B cell (primary cell): ENCODE measurements at regions not wholly inside any gene's neighbourhood (a gene's known extent, or its start where the extent isn't known, plus 50 kb on each side); places are given as distances from the start of the nearest gene placed in this dataset.

Source experiments
- ATAC-seq: fragments of 200-7000 bp; cut with Tn5 transposase; one replicate; pipeline ENCODE4 v1.10.0; 2021; ENCODE audit warnings: low read depth, mild to moderate bottlenecking, moderate number of reproducible peaks, moderate library complexity
- CTCF ChIA-PET: fragments of 350-600 bp; sonication (Branson Sonifier 250); formaldehyde crosslinking; loops from one replicate; lab custom pipeline; 2021; ENCODE audit warnings: antibody characterized with exemption, inconsistent platforms; lab: Charles Lee
- POLR2A ChIA-PET: fragments of 350-600 bp; sonication (Branson Sonifier 250); formaldehyde crosslinking; loops from one replicate; lab custom pipeline; 2021; ENCODE audit warnings: antibody characterized with exemption; lab: Charles Lee
- DNase-seq: peaks from one replicate; pipeline ENCODE4 v3.0.0; 2013
- H2AFZ ChIP-seq: 2 replicates; pipeline ENCODE4 v1.6.1; 2012; ENCODE audit warnings: mild to moderate bottlenecking, low read depth, low read length; ENCODE audit not compliant: insufficient read depth, poor library complexity, severe bottlenecking
- H3K27ac ChIP-seq, 2 donors: 1 replicate in 1 of 2; 2 replicates in 1 of 2; pipeline ENCODE4 v1.5.1; 2012 to 2013; ENCODE audit warnings: low read length in 2 of 2, mild to moderate bottlenecking in 2 of 2, moderate library complexity in 1 of 2
- H3K27me3 ChIP-seq, 4 experiments: fragments of 200-600 bp in 1 of 4; sonication (generic) in 1 of 4; replicated peaks in 1 of 4; 1 replicate in 2 of 4; 2 replicates in 2 of 4; pipeline versions ENCODE4 v1.6.1 to v1.7.0; 2013 to 2016; ENCODE audit warnings: low read length in 3 of 4, mild to moderate bottlenecking in 2 of 4, mixed read lengths in 1 of 4, moderate library complexity in 1 of 4; ENCODE audit not compliant: insufficient read depth in 4 of 4, control insufficient read depth in 3 of 4; ENCODE audit errors: control extremely low read depth in 1 of 4
- H3K36me3 ChIP-seq, 2 experiments: replicated peaks in 1 of 2; 1 replicate in 1 of 2; 2 replicates in 1 of 2; pipeline versions ENCODE4 v1.6.1 to v1.7.1; 2013; ENCODE audit warnings: low read length in 1 of 2; ENCODE audit not compliant: insufficient read depth in 2 of 2, control insufficient read depth in 1 of 2; ENCODE audit errors: control extremely low read depth in 1 of 2, extremely low read depth in 1 of 2
- H3K4me1 ChIP-seq, 2 donors: fragments of 200-600 bp in 1 of 2; sonication (generic) in 1 of 2; 1 replicate in 1 of 2; 2 replicates in 1 of 2; pipeline versions ENCODE4 v1.5.1 to v1.6.1; 2013 to 2017; ENCODE audit warnings: low read length in 2 of 2; ENCODE audit not compliant: control insufficient read depth in 2 of 2, insufficient read depth in 2 of 2
- H3K4me2 ChIP-seq: replicated peaks from 2 replicates; pipeline ENCODE3; 2012; ENCODE audit warnings: mild to moderate bottlenecking, low read depth, low read length; ENCODE audit not compliant: poor library complexity, severe bottlenecking
- H3K4me3 ChIP-seq, 5 experiments: fragments of 200-600 bp in 1 of 5; sonication (generic) in 1 of 5; 1 replicate in 3 of 5; 2 replicates in 2 of 5; pipeline versions ENCODE4 v1.5.1 to v1.7.0; 2011 to 2016; ENCODE audit warnings: low read length in 4 of 5, mild to moderate bottlenecking in 4 of 5, low read depth in 2 of 5, control low read depth in 1 of 5, moderate library complexity in 1 of 5; ENCODE audit not compliant: insufficient read depth in 1 of 5; ENCODE audit errors: control extremely low read depth in 1 of 5, extremely low read depth in 1 of 5
- H3K79me2 ChIP-seq: fragments of 200-600 bp; sonication (generic); one replicate; pipeline ENCODE4 v1.6.0; 2016; ENCODE audit warnings: low read length; ENCODE audit not compliant: control insufficient read depth, insufficient read depth
- H3K9ac ChIP-seq: fragments of 200-600 bp; sonication (generic); 2 replicates; pipeline ENCODE4 v1.6.1; 2017; ENCODE audit warnings: mild to moderate bottlenecking, low read length, moderate library complexity
- H3K9me3 ChIP-seq, 3 donors: one replicate each; pipeline versions ENCODE4 v1.6.1 to v1.7.1; 2013; ENCODE audit warnings: low read length in 2 of 3; ENCODE audit not compliant: control insufficient read depth in 2 of 3, insufficient read depth in 1 of 3; ENCODE audit errors: control extremely low read depth in 1 of 3
- H4K20me1 ChIP-seq: 2 replicates; pipeline ENCODE4 v1.6.0; 2012; ENCODE audit warnings: mild to moderate bottlenecking, low read length; ENCODE audit not compliant: insufficient read depth, control insufficient read depth, poor library complexity, severe bottlenecking
- H3K27ac Mint-ChIP-seq: one replicate; pipeline ENCODE4 v1.8.0; 2021; ENCODE audit warnings: mixed read lengths
- H3K27me3 Mint-ChIP-seq: one replicate; pipeline ENCODE4 v1.8.0; 2021; ENCODE audit warnings: mixed read lengths
- H3K4me1 Mint-ChIP-seq: one replicate; pipeline ENCODE4 v1.8.0; 2021; ENCODE audit warnings: mixed read lengths
- H3K4me3 Mint-ChIP-seq: one replicate; pipeline ENCODE4 v1.8.0; 2021; ENCODE audit warnings: mixed read lengths
- H3K9me3 Mint-ChIP-seq: one replicate; pipeline ENCODE4 v1.8.0; 2022; ENCODE audit warnings: mixed read lengths; ENCODE audit not compliant: insufficient read depth
- EZH2 ChIP-seq: IDR thresholded peaks from 2 replicates; pipeline ENCODE4 v1.6.1; 2012; ENCODE audit warnings: borderline replicate concordance, low read depth, mild to moderate bottlenecking, moderate library complexity, low read length; ENCODE audit not compliant: insufficient read depth, poor library complexity, severe bottlenecking
- whole genome bisulfite sequencing: methylation state at CpG from one replicate; pipeline ENCODE4 v1.1.5; 2013; ENCODE audit warnings: missing lambda C conversion rate; ENCODE audit not compliant: insufficient coverage; 5-methylcytosine and 5-hydroxymethylcytosine counted together
- intact Hi-C: fragments of 100-400 bp; cut with micrococcal nuclease; formaldehyde crosslinking; loops from one replicate; pipeline ENCODE4 v1.10.0; 2022
- TF ChIP-seq, protein P1 (sequence below): fragments of 200-600 bp; IDR thresholded peaks from one replicate; pipeline ENCODE4 v1.8.0; 2022; ENCODE audit warnings: antibody characterized with exemption, mild to moderate bottlenecking

DNA sequence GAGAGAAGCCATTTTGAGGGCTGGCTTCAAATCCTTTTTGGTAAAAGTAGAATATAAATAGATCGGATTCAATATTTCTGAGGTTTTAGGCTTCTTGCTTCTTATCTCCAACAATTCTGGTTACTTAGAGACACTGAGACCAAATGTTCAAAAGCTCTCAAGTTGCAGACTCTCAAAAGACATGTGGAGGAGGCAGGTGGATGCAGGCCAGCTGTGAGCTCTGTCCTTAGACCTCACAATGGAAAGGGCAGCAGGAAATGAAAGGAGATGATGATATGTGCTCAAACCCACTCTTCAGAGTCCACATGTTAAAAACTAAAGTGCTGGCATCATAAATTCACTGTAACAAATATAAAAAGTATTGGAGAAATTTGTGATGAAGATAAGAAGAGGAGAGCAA lies 424.9 kb upstream of the ALCAM start:
- no CpG with 5 or more reads among the region's 1 CpG for WGBS
- ATAC-seq (no peak), DNase-seq (no peak)
- Histone ChIP-seq H3K36me3 (no peaks in the 10 kb centered on the region), H3K4me1 (no peaks in the 10 kb centered on the region), H3K9ac (no peak overlapping the region), H3K27me3 (no peaks in the 10 kb centered on the region), H3K79me2 (no peaks in the 10 kb centered on the region), H2AFZ (no peak overlapping the region), H4K20me1 (no peaks in the 10 kb centered on the region), H3K27ac (no peak overlapping the region), H3K9me3 (peaks cover 0 to 1% (median 0%) of the 10 kb centered on the region in 3 donors), H3K4me2 (no peak overlapping the region), H3K4me3 (no peak overlapping the region)
- Mint-ChIP-seq H3K4me3 (no peak overlapping the region), H3K27ac (no peak overlapping the region), H3K27me3 (no peaks in the 10 kb centered on the region), H3K9me3 (no peaks in the 10 kb centered on the region), H3K4me1 (no peaks in the 10 kb centered on the region)
- intact Hi-C loops, result no loop called here
- ChIA-PET CTCF (no interaction called here), POLR2A (no interaction called here)
- TF ChIP-seq EZH2, result no peak
- TF ChIP-seq, protein P1, sequence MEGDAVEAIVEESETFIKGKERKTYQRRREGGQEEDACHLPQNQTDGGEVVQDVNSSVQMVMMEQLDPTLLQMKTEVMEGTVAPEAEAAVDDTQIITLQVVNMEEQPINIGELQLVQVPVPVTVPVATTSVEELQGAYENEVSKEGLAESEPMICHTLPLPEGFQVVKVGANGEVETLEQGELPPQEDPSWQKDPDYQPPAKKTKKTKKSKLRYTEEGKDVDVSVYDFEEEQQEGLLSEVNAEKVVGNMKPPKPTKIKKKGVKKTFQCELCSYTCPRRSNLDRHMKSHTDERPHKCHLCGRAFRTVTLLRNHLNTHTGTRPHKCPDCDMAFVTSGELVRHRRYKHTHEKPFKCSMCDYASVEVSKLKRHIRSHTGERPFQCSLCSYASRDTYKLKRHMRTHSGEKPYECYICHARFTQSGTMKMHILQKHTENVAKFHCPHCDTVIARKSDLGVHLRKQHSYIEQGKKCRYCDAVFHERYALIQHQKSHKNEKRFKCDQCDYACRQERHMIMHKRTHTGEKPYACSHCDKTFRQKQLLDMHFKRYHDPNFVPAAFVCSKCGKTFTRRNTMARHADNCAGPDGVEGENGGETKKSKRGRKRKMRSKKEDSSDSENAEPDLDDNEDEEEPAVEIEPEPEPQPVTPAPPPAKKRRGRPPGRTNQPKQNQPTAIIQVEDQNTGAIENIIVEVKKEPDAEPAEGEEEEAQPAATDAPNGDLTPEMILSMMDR, result no peak

DNA sequence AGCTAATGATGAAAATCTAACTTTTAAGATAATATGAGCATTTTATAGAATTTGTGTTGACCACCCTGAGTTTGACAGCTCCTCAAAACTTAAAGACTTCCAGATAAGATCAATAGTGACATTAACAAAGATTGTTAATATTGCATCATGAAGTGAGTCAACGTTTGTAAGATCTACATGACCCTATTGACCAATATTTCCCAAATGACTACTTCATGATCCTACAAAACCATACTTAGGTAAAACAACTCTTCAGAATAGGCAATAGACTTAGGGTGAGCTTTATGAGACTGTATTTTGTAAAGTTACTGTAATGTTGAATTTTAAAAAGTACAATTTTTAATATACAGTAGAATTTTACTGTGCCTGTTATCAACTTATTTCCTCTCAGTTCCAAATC lies 422.7 kb upstream of the ALCAM start:
- Mint-ChIP-seq H3K9me3 (no peaks in the 10 kb centered on the region), H3K27ac (no peak overlapping the region), H3K27me3 (no peaks in the 10 kb centered on the region), H3K4me3 (no peak overlapping the region), H3K4me1 (no peaks in the 10 kb centered on the region)
- no peaks in the 10 kb centered on the region for H3K79me2 ChIP-seq
- no peak overlapping the region for H3K9ac ChIP-seq
- H2AFZ ChIP-seq, result no peak overlapping the region
- H3K27me3 ChIP-seq, result no peaks in the 10 kb centered on the region
- H3K9me3 ChIP-seq, result peaks cover 0 to 1% (median 0%) of the 10 kb centered on the region in 3 donors
- H3K4me3 ChIP-seq, result no peak overlapping the region
- H3K27ac ChIP-seq, result no peak overlapping the region
- no peak overlapping the region for H3K4me2 ChIP-seq
- CTCF ChIA-PET, result no interaction called here
- no peak for ATAC-seq
- TF ChIP-seq EZH2, result no peak
- TF ChIP-seq, protein P1, result no peak
- no CpG with 5 or more reads among the region's 1 CpG for WGBS
- H3K4me1 ChIP-seq, result no peaks in the 10 kb centered on the region
- intact Hi-C loops, result no loop called here
- no peaks in the 10 kb centered on the region for H3K36me3 ChIP-seq
- POLR2A ChIA-PET, result no interaction called here
- no peak for DNase-seq
- H4K20me1 ChIP-seq, result no peaks in the 10 kb centered on the region
